CD4-positive, alpha-beta T cell (primary cell): ENCODE measurements at regions not wholly inside any gene's neighbourhood (a gene's known extent, or its start where the extent isn't known, plus 50 kb on each side); places are given as distances from the start of the nearest gene placed in this dataset.

Source experiments
- ATAC-seq: fragments of 200-7000 bp; cut with Tn5 transposase; one replicate; pipeline ENCODE4 v1.10.0; 2022; ENCODE audit warnings: mild to moderate bottlenecking; ENCODE audit not compliant: poor library complexity
- CTCF ChIA-PET: fragments of 350-600 bp; sonication (Branson Sonifier 250); formaldehyde crosslinking; loops from one replicate; lab custom pipeline; 2021; ENCODE audit warnings: antibody characterized with exemption, inconsistent platforms; lab: Charles Lee
- POLR2A ChIA-PET: fragments of 350-600 bp; sonication (Branson Sonifier 250); formaldehyde crosslinking; loops from one replicate; lab custom pipeline; 2021; ENCODE audit warnings: antibody characterized with exemption, inconsistent platforms; lab: Charles Lee
- DNase-seq, 14 experiments: peaks; one replicate each; pipeline ENCODE4 v3.0.0-alpha.2; 2013 to 2020; ENCODE audit warnings: mixed read lengths in 2 of 14
- H3K27ac ChIP-seq, 2 donors: one replicate each; pipeline versions ENCODE4 v1.5.1 to v1.7.0; 2013; ENCODE audit warnings: low read length in 2 of 2, low read depth in 1 of 2, mild to moderate bottlenecking in 1 of 2
- H3K27me3 ChIP-seq, 2 experiments: 1 replicate in 1 of 2; 2 replicates in 1 of 2; pipeline versions ENCODE4 v1.6.1 to v1.7.0; 2013; ENCODE audit warnings: low read length in 2 of 2, control low read depth in 1 of 2, mild to moderate bottlenecking in 1 of 2, moderate library complexity in 1 of 2; ENCODE audit not compliant: insufficient read depth in 2 of 2, control insufficient read depth in 1 of 2
- H3K36me3 ChIP-seq: one replicate; pipeline ENCODE4 v1.6.1; 2013; ENCODE audit warnings: low read length, control low read depth; ENCODE audit not compliant: insufficient read depth
- H3K4me1 ChIP-seq: one replicate; pipeline ENCODE4 v1.6.1; 2013; ENCODE audit warnings: low read length, control low read depth; ENCODE audit not compliant: insufficient read depth
- H3K4me3 ChIP-seq: one replicate; pipeline ENCODE4 v1.5.1; 2013; ENCODE audit warnings: mild to moderate bottlenecking, low read length, moderate library complexity
- H3K9me3 ChIP-seq, 2 experiments: 1 replicate in 1 of 2; 2 replicates in 1 of 2; pipeline versions ENCODE4 v1.6.1 to v1.7.0; 2013; ENCODE audit warnings: low read length in 2 of 2, mild to moderate bottlenecking in 2 of 2, control low read depth in 1 of 2, moderate library complexity in 1 of 2; ENCODE audit not compliant: control insufficient read depth in 1 of 2, insufficient read depth in 1 of 2
- H3K27ac Mint-ChIP-seq: one replicate; pipeline ENCODE4 v1.8.0; 2020; ENCODE audit warnings: mixed read lengths
- H3K27me3 Mint-ChIP-seq: one replicate; pipeline ENCODE4 v1.8.0; 2021; ENCODE audit warnings: mixed read lengths
- H3K36me3 Mint-ChIP-seq: one replicate; pipeline ENCODE4 v1.8.0; 2021; ENCODE audit warnings: low read depth, mixed read lengths
- H3K4me1 Mint-ChIP-seq: one replicate; pipeline ENCODE4 v1.8.0; 2021; ENCODE audit warnings: low read depth, mixed read lengths
- H3K4me3 Mint-ChIP-seq: one replicate; pipeline ENCODE4 v1.8.0; 2020; ENCODE audit warnings: mild to moderate bottlenecking, mixed read lengths
- H3K9me3 Mint-ChIP-seq: one replicate; pipeline ENCODE4 v1.8.0; 2020; ENCODE audit warnings: mixed read lengths
- intact Hi-C, 2 experiments: fragments of 100-400 bp; cut with DNase I in 1 of 2; cut with micrococcal nuclease in 1 of 2; formaldehyde crosslinking; loops; one replicate each; pipeline versions ENCODE4 v1.15.1 to v1.9.0; 2023 to 2025; cut with DNase I, micrococcal nuclease
- TF ChIP-seq, protein P1 (sequence below): fragments of 200-600 bp; IDR thresholded peaks from one replicate; pipeline ENCODE4 v1.8.0; 2022; ENCODE audit warnings: antibody characterized with exemption, mild to moderate bottlenecking

DNA sequence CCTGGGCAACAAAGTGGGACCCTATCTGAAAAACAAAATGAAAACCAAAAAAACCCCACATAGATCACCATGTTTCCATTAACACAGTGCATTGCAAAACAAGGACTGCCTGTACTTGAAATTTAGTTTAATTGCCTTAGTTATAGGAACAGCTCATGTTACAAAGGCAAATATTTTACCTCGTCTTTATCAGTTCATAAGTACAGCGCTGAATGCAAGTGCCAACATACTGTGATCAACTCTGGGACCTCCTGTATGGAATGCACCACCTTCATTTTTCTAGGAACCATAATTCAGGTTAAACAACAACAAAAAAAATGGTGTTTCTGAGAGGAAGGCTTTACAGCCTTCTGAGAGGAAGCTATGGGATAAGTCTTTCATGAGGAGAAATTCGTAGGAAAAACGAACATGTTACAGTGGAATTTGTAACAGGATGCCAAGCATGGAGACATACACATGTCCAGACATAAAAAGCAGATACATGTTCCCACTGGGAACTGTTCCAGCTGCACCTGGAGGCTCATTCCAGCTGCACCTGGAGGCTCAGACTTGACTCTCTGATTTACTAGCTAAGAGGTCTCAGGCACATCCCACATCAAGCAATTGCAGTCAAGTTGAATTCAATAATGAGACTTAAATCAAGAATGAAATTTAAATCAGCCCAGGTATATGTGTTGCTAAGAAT, 821.3 kb downstream of the NLGN4Y start:
- Mint-ChIP-seq H3K27ac (no peak overlapping the region), H3K27me3 (no peaks in the 10 kb centered on the region), H3K4me3 (no peak overlapping the region), H3K9me3 (no peaks in the 10 kb centered on the region), H3K36me3 (no peaks in the 10 kb centered on the region), H3K4me1 (no peaks in the 10 kb centered on the region)
- Histone ChIP-seq H3K27ac (no peak overlapping the region), H3K27me3 (no peaks in the 10 kb centered on the region), H3K9me3 (no peaks in the 10 kb centered on the region), H3K4me3 (no peak overlapping the region), H3K36me3 (no peaks in the 10 kb centered on the region), H3K4me1 (no peaks in the 10 kb centered on the region)
- ChIA-PET POLR2A (no interaction called here), CTCF (no interaction called here)
- TF ChIP-seq, protein P1, sequence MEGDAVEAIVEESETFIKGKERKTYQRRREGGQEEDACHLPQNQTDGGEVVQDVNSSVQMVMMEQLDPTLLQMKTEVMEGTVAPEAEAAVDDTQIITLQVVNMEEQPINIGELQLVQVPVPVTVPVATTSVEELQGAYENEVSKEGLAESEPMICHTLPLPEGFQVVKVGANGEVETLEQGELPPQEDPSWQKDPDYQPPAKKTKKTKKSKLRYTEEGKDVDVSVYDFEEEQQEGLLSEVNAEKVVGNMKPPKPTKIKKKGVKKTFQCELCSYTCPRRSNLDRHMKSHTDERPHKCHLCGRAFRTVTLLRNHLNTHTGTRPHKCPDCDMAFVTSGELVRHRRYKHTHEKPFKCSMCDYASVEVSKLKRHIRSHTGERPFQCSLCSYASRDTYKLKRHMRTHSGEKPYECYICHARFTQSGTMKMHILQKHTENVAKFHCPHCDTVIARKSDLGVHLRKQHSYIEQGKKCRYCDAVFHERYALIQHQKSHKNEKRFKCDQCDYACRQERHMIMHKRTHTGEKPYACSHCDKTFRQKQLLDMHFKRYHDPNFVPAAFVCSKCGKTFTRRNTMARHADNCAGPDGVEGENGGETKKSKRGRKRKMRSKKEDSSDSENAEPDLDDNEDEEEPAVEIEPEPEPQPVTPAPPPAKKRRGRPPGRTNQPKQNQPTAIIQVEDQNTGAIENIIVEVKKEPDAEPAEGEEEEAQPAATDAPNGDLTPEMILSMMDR: no peak
- no peak for DNase-seq
- no peak for ATAC-seq
- intact Hi-C loops: no loop called here

DNA sequence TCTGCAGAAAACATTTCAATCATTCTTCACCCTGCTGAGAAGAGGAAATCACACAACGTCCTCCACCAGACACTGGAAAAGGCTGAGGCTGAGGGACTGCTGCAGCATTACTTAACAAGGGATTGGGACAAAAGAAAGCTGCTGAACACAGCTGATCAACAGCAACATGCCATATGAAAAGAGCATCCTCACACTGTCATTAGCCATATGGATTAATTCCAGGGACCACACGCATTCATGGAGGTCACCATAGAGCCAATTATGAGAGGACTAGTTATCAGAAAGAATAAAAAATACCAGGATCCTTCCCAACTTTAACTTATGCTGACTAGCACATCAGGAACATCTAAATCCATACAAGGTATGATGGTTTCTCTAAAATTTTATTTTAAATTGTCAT, 825.0 kb downstream of the NLGN4Y start:
- intact Hi-C loops: no loop called here
- no peaks in the 10 kb centered on the region for H3K27me3 ChIP-seq
- no peak overlapping the region for H3K27ac ChIP-seq
- no peaks in the 10 kb centered on the region for H3K27me3 Mint-ChIP-seq
- no peaks in the 10 kb centered on the region for H3K9me3 Mint-ChIP-seq
- H3K36me3 Mint-ChIP-seq: no peaks in the 10 kb centered on the region
- DNase-seq (no peak), ATAC-seq (no peak)
- POLR2A ChIA-PET: no interaction called here
- no peak overlapping the region for H3K27ac Mint-ChIP-seq
- CTCF ChIA-PET: no interaction called here
- H3K36me3 ChIP-seq: no peaks in the 10 kb centered on the region
- TF ChIP-seq, protein P1: no peak
- H3K4me1 ChIP-seq: no peaks in the 10 kb centered on the region
- H3K4me3 ChIP-seq: no peak overlapping the region
- no peak overlapping the region for H3K4me3 Mint-ChIP-seq
- no peaks in the 10 kb centered on the region for H3K9me3 ChIP-seq
- H3K4me1 Mint-ChIP-seq: no peaks in the 10 kb centered on the region

DNA sequence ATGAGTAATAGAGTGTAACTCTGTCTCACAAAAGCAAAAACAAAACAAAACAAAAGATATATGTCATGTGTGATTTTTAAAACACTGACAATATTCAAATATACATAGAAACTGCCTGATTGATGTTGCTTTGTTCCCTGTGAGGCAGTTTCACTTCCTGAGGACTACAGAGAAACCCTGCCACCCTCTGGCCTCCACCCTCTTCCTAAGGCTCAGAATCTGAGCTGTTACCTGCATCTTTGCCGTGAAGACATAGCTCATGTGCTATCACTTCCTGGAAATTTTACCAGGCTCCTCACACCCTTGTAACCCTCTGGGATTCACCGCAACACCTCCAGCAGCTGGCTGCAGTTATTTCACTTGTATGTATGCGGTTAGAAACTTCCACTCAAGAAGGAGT, 831.0 kb downstream of the NLGN4Y start:
- Mint-ChIP-seq H3K27ac (no peak overlapping the region), H3K27me3 (no peaks in the 10 kb centered on the region), H3K36me3 (no peaks in the 10 kb centered on the region), H3K4me1 (no peaks in the 10 kb centered on the region), H3K9me3 (no peaks in the 10 kb centered on the region), H3K4me3 (no peak overlapping the region)
- CTCF ChIA-PET: no interaction called here
- TF ChIP-seq, protein P1: no peak
- Histone ChIP-seq H3K4me1 (no peaks in the 10 kb centered on the region), H3K36me3 (no peaks in the 10 kb centered on the region), H3K4me3 (no peak overlapping the region), H3K9me3 (no peaks in the 10 kb centered on the region), H3K27ac (no peak overlapping the region), H3K27me3 (no peaks in the 10 kb centered on the region)
- POLR2A ChIA-PET: no interaction called here
- intact Hi-C loops: no loop called here
- DNase-seq (peak in 1 of 14 experiments; percentile 39), ATAC-seq (no peak)
